ENCODE measurements at regions not wholly inside any gene's neighbourhood (a gene's known extent, or its start where the extent isn't known, plus 50 kb on each side); places are given as distances from the start of the nearest gene placed in this dataset.
"Not testable (repeated sequence)": the region's sequence is repeated elsewhere in the genome, so short reads cannot be mapped to it uniquely, and the experiment has no call there.

DNA sequence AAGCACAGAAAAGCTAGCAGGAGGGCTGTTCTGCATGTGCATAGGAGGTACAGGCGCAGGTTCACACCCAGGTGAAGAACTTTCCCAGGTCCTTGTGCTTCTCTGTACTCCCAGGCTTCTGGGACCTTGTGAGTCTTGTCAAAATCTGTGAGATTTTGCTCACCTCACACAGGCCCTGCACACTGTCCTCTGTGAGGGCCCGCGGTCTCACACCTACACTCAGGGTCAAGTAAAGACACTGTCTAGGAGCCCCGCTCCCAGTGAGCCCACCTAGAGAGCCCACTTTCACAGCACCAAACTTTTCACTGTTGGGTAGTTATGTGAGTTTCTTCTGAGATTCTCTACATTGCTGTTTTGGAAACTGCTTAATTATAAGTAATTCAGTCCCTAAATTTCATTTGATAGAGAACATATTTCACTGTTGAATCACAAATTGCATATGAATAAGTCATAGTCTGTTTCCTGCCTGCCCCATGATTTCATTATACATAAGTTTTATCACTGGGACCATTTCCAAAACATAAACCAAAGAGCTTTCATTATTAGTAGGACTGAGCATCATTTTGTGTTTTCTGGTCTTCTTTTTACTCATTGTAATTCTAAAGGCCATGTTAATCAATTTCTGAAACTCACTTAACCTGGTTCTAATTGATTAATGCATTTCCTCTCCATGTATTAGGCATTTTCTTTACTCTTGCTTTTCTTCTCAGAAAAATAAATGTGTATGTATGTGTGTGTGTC lies 234.2 kb upstream of the SPOPL start:
- peak overlapping the region; percentile 68 for H2AFZ ChIP-seq (ENCODE audit: low read length, unreplicated experiment)

DNA sequence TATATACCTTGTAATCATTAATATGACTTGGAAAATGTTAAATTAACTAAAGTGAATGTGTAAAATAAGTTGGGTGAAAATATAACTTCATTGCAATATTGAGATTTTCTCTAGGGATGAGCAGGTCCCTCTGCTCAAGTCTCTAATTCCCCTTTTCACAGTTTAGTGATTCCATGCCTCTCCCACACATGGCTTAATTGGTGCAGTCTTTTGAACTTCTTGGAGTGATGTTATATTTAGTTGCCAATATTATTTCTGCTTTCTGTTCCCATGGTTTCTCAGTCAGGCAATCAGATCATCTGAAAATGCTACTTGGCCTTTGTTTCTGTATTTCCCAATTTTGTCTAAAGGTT lies 233.7 kb upstream of the SPOPL start:
- Histone ChIP-seq H3K27me3 (ENCODE audit: insufficient read depth, low read length) (no peaks in the 10 kb centered on the region), H2AFZ (ENCODE audit: low read length, unreplicated experiment) (peak overlapping the region; percentile 68), H3K4me1 (ENCODE audit: control insufficient read depth, insufficient read depth, low read length, unreplicated experiment) (peaks cover 41% of the 10 kb centered on the region), H3K79me2 (ENCODE audit: control insufficient read depth, insufficient read depth, low read length, unreplicated experiment) (no peaks in the 10 kb centered on the region), H3K36me3 (ENCODE audit: insufficient read depth, low read length) (no peaks in the 10 kb centered on the region), H3K4me3 (ENCODE audit: low read depth, low read length) (peak overlapping the region; percentile 23), H3K27ac (ENCODE audit: low read depth, low read length) (peak overlapping the region; percentile 87)

More for the DNA sequence above, 234.2 kb upstream of the SPOPL start:
- no peaks in the 10 kb centered on the region for H3K79me2 ChIP-seq (ENCODE audit: control insufficient read depth, insufficient read depth, low read length, unreplicated experiment)
- no peaks in the 10 kb centered on the region for H3K27me3 ChIP-seq (ENCODE audit: insufficient read depth, low read length)
- H3K4me3 ChIP-seq (ENCODE audit: low read depth, low read length): peak overlapping the region; percentile 25
- H3K4me1 ChIP-seq (ENCODE audit: control insufficient read depth, insufficient read depth, low read length, unreplicated experiment): peaks cover 37% of the 10 kb centered on the region
- no peaks in the 10 kb centered on the region for H3K36me3 ChIP-seq (ENCODE audit: insufficient read depth, low read length)
- H3K27ac ChIP-seq (ENCODE audit: low read depth, low read length): peak overlapping the region; percentile 87

DNA sequence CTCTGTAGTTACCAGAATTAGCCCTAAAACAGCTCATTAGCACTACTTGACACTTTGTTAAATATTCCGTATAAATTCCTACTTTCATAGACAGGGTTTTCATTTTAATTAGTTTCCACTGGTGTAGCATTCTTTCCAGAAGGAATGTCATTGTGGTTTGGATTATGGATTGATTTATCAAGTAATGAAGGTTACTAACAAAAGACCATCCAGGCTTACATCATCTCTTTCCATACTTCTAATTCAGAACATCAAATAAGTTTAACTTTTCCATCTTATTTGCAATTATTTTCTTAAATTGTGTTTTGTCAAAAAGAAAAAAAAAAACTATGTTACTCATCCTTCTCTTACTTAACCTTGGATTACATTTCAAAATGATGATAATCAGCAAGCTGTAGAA lies 231.8 kb upstream of the SPOPL start:
- Histone ChIP-seq H3K27me3 (ENCODE audit: insufficient read depth, low read length) (no peaks in the 10 kb centered on the region), H3K4me1 (ENCODE audit: control insufficient read depth, insufficient read depth, low read length, unreplicated experiment) (peaks cover 49% of the 10 kb centered on the region), H2AFZ (ENCODE audit: low read length, unreplicated experiment) (no peak overlapping the region), H3K79me2 (ENCODE audit: control insufficient read depth, insufficient read depth, low read length, unreplicated experiment) (no peaks in the 10 kb centered on the region), H3K36me3 (ENCODE audit: insufficient read depth, low read length) (no peaks in the 10 kb centered on the region), H3K4me3 (ENCODE audit: low read depth, low read length) (no peak overlapping the region), H3K27ac (ENCODE audit: low read depth, low read length) (no peak overlapping the region)

DNA sequence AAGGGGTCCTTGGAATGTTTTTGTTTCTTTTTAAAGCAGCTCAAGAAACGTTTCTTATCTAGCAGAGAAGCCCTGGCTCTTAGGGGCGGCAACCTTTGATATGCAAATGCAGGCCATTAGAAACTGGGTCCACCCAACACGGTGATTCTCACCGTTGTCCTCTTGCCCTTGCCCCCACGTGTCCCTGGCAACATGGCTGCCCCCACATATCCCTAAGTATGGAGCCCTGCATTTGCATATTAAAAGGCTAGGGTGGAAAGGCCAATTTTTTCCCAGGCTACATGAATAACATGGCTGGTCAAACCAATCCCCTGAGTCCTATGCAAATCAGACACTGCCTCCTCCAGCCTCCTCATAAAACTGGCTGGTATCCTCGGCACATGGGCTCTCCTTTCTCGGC lies 230.1 kb upstream of the SPOPL start:
- no peaks in the 10 kb centered on the region for H3K36me3 ChIP-seq (ENCODE audit: insufficient read depth, low read length)
- H2AFZ ChIP-seq (ENCODE audit: low read length, unreplicated experiment): no peak overlapping the region
- no peak overlapping the region for H3K4me3 ChIP-seq (ENCODE audit: low read depth, low read length)
- no peak overlapping the region for H3K27ac ChIP-seq (ENCODE audit: low read depth, low read length)
- no peaks in the 10 kb centered on the region for H3K79me2 ChIP-seq (ENCODE audit: control insufficient read depth, insufficient read depth, low read length, unreplicated experiment)
- H3K27me3 ChIP-seq (ENCODE audit: insufficient read depth, low read length): no peaks in the 10 kb centered on the region
- peaks cover 61% of the 10 kb centered on the region for H3K4me1 ChIP-seq (ENCODE audit: control insufficient read depth, insufficient read depth, low read length, unreplicated experiment)

DNA sequence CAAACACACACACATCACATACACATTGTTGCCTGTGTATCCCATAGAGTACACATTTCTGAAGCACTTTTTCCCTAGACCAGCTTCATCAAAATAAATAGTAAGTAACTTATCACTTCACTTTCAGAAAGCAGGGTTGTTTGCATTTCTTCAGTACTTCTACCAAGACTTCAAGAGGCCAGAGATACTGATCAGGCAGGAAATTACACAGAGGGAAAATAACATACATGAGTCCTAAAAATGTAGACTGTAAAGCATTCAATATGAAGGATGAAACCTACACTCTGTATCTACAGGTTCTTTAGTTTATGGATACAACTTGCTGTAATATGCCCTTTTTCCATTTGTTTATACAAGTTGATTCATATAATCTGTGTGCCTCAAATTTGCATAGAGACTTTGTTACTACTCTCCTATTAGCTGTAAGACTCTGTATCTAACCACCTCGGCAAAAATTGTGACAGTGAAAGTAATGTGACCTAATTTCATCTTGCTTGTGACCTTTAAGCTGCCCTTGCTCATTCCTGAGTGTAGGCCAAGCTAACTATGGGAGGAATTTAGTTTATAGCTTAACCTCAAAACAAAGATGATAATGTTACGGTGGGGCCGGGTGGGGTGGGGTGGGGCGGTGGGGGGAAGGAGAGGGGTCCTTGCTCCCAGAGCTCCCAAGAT lies 228.9 kb upstream of the SPOPL start:
- Histone ChIP-seq H3K27ac (ENCODE audit: low read depth, low read length) (no peak overlapping the region), H2AFZ (ENCODE audit: low read length, unreplicated experiment) (no peak overlapping the region), H3K4me1 (ENCODE audit: control insufficient read depth, insufficient read depth, low read length, unreplicated experiment) (peaks cover 51% of the 10 kb centered on the region), H3K79me2 (ENCODE audit: control insufficient read depth, insufficient read depth, low read length, unreplicated experiment) (no peaks in the 10 kb centered on the region), H3K27me3 (ENCODE audit: insufficient read depth, low read length) (no peaks in the 10 kb centered on the region), H3K36me3 (ENCODE audit: insufficient read depth, low read length) (no peaks in the 10 kb centered on the region), H3K4me3 (ENCODE audit: low read depth, low read length) (no peak overlapping the region)

DNA sequence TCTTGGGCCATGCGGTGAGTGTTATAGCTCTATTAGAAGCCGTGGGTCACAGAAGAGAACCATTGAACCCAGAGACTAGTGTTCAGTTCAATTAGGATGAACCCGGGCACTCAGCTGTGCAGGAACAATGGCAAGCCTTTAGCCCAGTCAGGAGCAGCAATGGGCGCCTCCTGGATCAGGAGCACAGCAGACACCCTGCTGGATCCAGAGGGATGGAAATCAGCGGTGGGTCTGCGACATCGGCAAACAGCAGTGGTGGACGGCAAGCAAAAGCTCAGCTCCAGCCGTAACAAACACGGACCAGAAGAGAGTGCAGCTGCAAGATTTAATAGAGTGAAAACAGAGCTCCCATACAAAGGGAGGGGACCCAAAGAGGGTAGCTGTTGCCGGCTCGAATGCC lies 228.3 kb upstream of the SPOPL start:
- not testable (repeated sequence) for H3K27me3 ChIP-seq (ENCODE audit: insufficient read depth, low read length); H3K4me3 ChIP-seq (ENCODE audit: low read depth, low read length)
- H3K4me1 ChIP-seq (ENCODE audit: control insufficient read depth, insufficient read depth, low read length, unreplicated experiment): peaks cover 44% of the 10 kb centered on the region

DNA sequence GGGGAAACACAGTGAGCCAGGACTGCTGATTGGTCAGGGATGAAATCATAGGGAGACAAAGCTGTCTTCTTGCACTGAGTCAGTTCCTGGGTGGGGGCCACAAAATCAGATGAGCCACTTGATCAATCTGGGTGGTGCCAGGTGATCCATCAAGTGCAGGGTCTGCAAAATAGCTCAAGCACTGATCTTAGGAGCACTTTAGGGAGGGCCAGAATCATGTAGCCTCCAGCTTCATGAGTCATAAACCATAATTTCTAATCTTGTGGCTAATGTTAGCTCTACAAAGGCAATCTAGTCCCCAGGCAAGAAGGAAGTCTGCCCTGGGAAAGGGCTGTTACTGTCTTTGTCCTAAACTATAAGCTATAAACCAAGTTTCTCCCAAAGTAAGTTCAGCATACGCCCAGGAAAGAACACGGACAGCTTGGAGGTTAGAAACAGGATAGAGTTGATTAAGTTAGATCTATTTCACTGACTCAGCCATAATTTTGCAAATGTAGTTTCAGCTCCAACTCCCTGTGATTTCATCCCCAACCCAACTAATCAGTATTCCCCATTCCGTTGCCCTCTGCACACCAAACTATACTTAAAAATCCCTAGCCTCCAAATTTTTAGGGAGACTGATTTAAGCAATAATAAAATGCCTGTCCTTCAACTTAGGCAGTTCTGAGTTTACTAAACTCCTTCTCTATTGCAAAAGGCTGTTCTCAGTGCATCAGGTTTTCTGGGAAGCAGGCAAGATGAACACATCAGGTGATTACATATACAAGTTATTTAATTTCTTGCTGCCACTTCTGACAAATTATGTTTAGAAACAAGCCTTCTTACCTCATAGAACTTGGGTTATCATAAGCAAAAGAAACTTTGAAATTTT lies 226.9 kb upstream of the SPOPL start:
- Histone ChIP-seq H2AFZ (ENCODE audit: low read length, unreplicated experiment) (no peak overlapping the region), H3K27me3 (ENCODE audit: insufficient read depth, low read length) (no peaks in the 10 kb centered on the region), H3K27ac (ENCODE audit: low read depth, low read length) (no peak overlapping the region; the same call in 1 of the 2 replicates), H3K4me3 (ENCODE audit: low read depth, low read length) (no peak overlapping the region), H3K36me3 (ENCODE audit: insufficient read depth, low read length) (no peaks in the 10 kb centered on the region), H3K4me1 (ENCODE audit: control insufficient read depth, insufficient read depth, low read length, unreplicated experiment) (peaks cover 37% of the 10 kb centered on the region), H3K79me2 (ENCODE audit: control insufficient read depth, insufficient read depth, low read length, unreplicated experiment) (no peaks in the 10 kb centered on the region)

More for the DNA sequence above, 228.3 kb upstream of the SPOPL start:
- not testable (repeated sequence) for H3K36me3 ChIP-seq (ENCODE audit: insufficient read depth, low read length); H2AFZ ChIP-seq (ENCODE audit: low read length, unreplicated experiment); H3K27ac ChIP-seq (ENCODE audit: low read depth, low read length); H3K79me2 ChIP-seq (ENCODE audit: control insufficient read depth, insufficient read depth, low read length, unreplicated experiment)

DNA sequence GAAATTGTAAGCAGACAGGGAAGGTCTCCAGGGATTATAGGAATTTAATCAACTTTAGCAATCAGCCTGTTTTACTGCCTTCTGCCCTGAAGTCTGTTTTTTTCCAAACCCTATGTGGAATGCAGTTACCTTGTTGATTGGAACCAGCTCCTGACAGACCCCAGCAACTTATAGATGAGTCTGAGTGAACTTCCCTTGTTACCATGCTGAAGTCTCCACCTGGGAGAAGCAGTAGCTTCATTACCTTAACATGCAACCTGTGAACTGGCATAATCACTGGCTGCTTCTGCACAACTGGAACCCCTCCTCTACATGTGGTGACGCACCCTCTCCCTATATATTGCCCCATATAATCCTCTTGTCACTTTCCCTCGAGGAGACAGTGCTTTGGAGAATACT lies 226.3 kb upstream of the SPOPL start:
- H3K27ac ChIP-seq (ENCODE audit: low read depth, low read length): no peak overlapping the region
- no peaks in the 10 kb centered on the region for H3K36me3 ChIP-seq (ENCODE audit: insufficient read depth, low read length)
- no peaks in the 10 kb centered on the region for H3K27me3 ChIP-seq (ENCODE audit: insufficient read depth, low read length)
- H2AFZ ChIP-seq (ENCODE audit: low read length, unreplicated experiment): no peak overlapping the region
- peaks cover 31% of the 10 kb centered on the region for H3K4me1 ChIP-seq (ENCODE audit: control insufficient read depth, insufficient read depth, low read length, unreplicated experiment)
- H3K4me3 ChIP-seq (ENCODE audit: low read depth, low read length): no peak overlapping the region
- no peaks in the 10 kb centered on the region for H3K79me2 ChIP-seq (ENCODE audit: control insufficient read depth, insufficient read depth, low read length, unreplicated experiment)

DNA sequence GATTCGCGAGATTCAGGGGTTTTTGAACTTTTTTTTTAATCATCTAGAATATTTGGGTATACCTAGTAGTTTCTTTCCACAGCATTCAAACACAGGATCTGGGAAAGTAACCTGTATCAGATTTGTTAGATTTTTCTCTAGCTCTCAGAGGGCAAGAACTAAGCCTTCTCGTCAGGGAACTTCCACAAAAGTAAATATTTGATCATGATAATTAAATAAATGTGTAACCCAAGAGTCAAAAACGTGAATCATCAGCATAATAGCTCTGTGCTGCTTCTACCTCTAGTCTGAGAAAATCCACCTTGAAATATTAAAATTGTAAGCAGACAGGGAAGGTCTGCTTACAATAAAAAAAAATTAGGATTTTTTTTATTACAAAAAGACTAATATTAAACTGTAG lies 225.7 kb upstream of the SPOPL start:
- no peak overlapping the region for H3K27ac ChIP-seq (ENCODE audit: low read depth, low read length)
- no peaks in the 10 kb centered on the region for H3K36me3 ChIP-seq (ENCODE audit: insufficient read depth, low read length)
- H3K4me1 ChIP-seq (ENCODE audit: control insufficient read depth, insufficient read depth, low read length, unreplicated experiment): peaks cover 31% of the 10 kb centered on the region
- H2AFZ ChIP-seq (ENCODE audit: low read length, unreplicated experiment): no peak overlapping the region
- H3K27me3 ChIP-seq (ENCODE audit: insufficient read depth, low read length): no peaks in the 10 kb centered on the region
- H3K79me2 ChIP-seq (ENCODE audit: control insufficient read depth, insufficient read depth, low read length, unreplicated experiment): no peaks in the 10 kb centered on the region
- H3K4me3 ChIP-seq (ENCODE audit: low read depth, low read length): no peak overlapping the region

DNA sequence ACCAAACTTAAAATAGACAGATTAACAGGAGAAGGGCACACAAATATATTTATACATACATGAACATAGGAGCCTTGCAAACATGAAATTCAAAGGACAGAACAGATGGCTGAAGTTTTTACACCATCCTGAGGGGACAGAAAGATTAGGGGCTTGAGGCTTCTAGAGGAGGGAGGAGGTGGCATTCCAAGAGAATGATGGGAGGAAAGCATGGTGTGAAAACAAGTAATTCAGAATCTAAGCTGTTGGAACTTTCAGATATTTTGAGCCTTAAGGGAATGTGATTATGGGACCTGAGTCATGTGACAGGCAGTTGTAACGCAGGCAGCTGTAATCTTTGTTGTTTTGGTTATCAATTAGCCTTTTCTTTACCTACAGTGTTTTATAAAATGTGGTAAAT lies 225.2 kb upstream of the SPOPL start:
- Histone ChIP-seq H2AFZ (ENCODE audit: low read length, unreplicated experiment) (peak overlapping the region; percentile 28), H3K36me3 (ENCODE audit: insufficient read depth, low read length) (no peaks in the 10 kb centered on the region), H3K4me3 (ENCODE audit: low read depth, low read length) (no peak overlapping the region), H3K79me2 (ENCODE audit: control insufficient read depth, insufficient read depth, low read length, unreplicated experiment) (no peaks in the 10 kb centered on the region), H3K27ac (ENCODE audit: low read depth, low read length) (no peak overlapping the region), H3K27me3 (ENCODE audit: insufficient read depth, low read length) (no peaks in the 10 kb centered on the region), H3K4me1 (ENCODE audit: control insufficient read depth, insufficient read depth, low read length, unreplicated experiment) (peaks cover 31% of the 10 kb centered on the region)
